ENCODE measurements at regions not wholly inside any gene's neighbourhood (a gene's known extent, or its start where the extent isn't known, plus 50 kb on each side); places are given as distances from the start of the nearest gene placed in this dataset.

- H3K9me3 ChIP-seq, result no peaks in the 10 kb centered on the region
- no peaks in the 10 kb centered on the region for H3K27me3 ChIP-seq
- no peaks in the 10 kb centered on the region for H3K36me3 ChIP-seq
- intact Hi-C loops (cut with DNase I), result no loop called here
- no peaks in the 10 kb centered on the region for H3K4me1 ChIP-seq
- DNase-seq, result no peak
- no peak for TF ChIP-seq CTCF (IDR thresholded peaks at IDR 0.05)
- H3K9ac ChIP-seq (ENCODE audit: low read depth in 2 of 2, low read length in 2 of 2), result no peak overlapping the region
- no peak overlapping the region for H3K4me3 ChIP-seq
- H3K27ac ChIP-seq, result no peak overlapping the region
Observed at GRCh38 chr2:6089474-6089873, 397.3 kb downstream of the SOX11 start.

GRCh38 chr2:6103372-6103771, 411.2 kb downstream of the SOX11 start:
- no peaks in the 10 kb centered on the region for H3K4me1 ChIP-seq
- H3K4me3 ChIP-seq, result no peak overlapping the region
- no peak for TF ChIP-seq CTCF (IDR thresholded peaks at IDR 0.05)
- H3K27ac ChIP-seq, result no peak overlapping the region
- H3K9ac ChIP-seq (ENCODE audit: low read depth in 2 of 2, low read length in 2 of 2), result no peak overlapping the region
- no peaks in the 10 kb centered on the region for H3K36me3 ChIP-seq
- DNase-seq, result no peak
- intact Hi-C loops (cut with DNase I), result no loop called here
- no peaks in the 10 kb centered on the region for H3K9me3 ChIP-seq
- no peaks in the 10 kb centered on the region for H3K27me3 ChIP-seq

- no peak for TF ChIP-seq CTCF (IDR thresholded peaks at IDR 0.05)
- H3K4me3 ChIP-seq, result no peak overlapping the region
Observed at GRCh38 chr2:6103949-6104348, 411.8 kb downstream of the SOX11 start.

GRCh38 chr2:6107290-6107689, 415.1 kb downstream of the SOX11 start:
- no peak overlapping the region for H3K4me3 ChIP-seq
- H3K9me3 ChIP-seq, result no peaks in the 10 kb centered on the region
- intact Hi-C loops (cut with DNase I), result no loop called here
- TF ChIP-seq CTCF (IDR thresholded peaks at IDR 0.05), result no peak
- no peaks in the 10 kb centered on the region for H3K4me1 ChIP-seq
- H3K9ac ChIP-seq (ENCODE audit: low read depth in 2 of 2, low read length in 2 of 2), result no peak overlapping the region
- no peak for DNase-seq
- H3K36me3 ChIP-seq, result no peaks in the 10 kb centered on the region
- H3K27ac ChIP-seq, result no peak overlapping the region
- no peaks in the 10 kb centered on the region for H3K27me3 ChIP-seq

More at GRCh38 chr2:6103949-6104348, 411.8 kb downstream of the SOX11 start:
- Histone ChIP-seq H3K9me3 (no peaks in the 10 kb centered on the region), H3K4me1 (no peaks in the 10 kb centered on the region), H3K36me3 (no peaks in the 10 kb centered on the region), H3K27me3 (no peaks in the 10 kb centered on the region), H3K27ac (no peak overlapping the region), H3K9ac (ENCODE audit: low read depth in 2 of 2, low read length in 2 of 2) (no peak overlapping the region)
- intact Hi-C loops (cut with DNase I), result no loop called here
- DNase-seq, result peak; percentile 22

- no peak for DNase-seq
Observed at GRCh38 chr2:6109831-6110230, 417.6 kb downstream of the SOX11 start.

More at GRCh38 chr2:6109831-6110230, 417.6 kb downstream of the SOX11 start:
- no peak for TF ChIP-seq CTCF (IDR thresholded peaks at IDR 0.05)
- no peaks in the 10 kb centered on the region for H3K27me3 ChIP-seq
- H3K9ac ChIP-seq (ENCODE audit: low read depth in 2 of 2, low read length in 2 of 2), result no peak overlapping the region
- H3K36me3 ChIP-seq, result no peaks in the 10 kb centered on the region
- no peaks in the 10 kb centered on the region for H3K4me1 ChIP-seq
- H3K9me3 ChIP-seq, result no peaks in the 10 kb centered on the region
- intact Hi-C loops (cut with DNase I), result no loop called here
- no peak overlapping the region for H3K4me3 ChIP-seq
- no peak overlapping the region for H3K27ac ChIP-seq
